ACHN (cell line): ENCODE measurements at regions not wholly inside any gene's neighbourhood (a gene's known extent, or its start where the extent isn't known, plus 50 kb on each side); places are given as distances from the start of the nearest gene placed in this dataset.
"Not testable (repeated sequence)": the region's sequence is repeated elsewhere in the genome, so short reads cannot be mapped to it uniquely, and the experiment has no call there.

Source experiments
- DNase-seq: peaks from one replicate; pipeline ENCODE4 v3.0.0-alpha.2; 2015
- in situ Hi-C: cut with HindIII; loops from 2 replicates; pipeline ENCODE4 v1.10.0; 2017; ENCODE audit warnings: low sequenced_read_pairs, low pct_ligation_motif_present, low pct_unique_long_range_greater_than_20kb

DNA sequence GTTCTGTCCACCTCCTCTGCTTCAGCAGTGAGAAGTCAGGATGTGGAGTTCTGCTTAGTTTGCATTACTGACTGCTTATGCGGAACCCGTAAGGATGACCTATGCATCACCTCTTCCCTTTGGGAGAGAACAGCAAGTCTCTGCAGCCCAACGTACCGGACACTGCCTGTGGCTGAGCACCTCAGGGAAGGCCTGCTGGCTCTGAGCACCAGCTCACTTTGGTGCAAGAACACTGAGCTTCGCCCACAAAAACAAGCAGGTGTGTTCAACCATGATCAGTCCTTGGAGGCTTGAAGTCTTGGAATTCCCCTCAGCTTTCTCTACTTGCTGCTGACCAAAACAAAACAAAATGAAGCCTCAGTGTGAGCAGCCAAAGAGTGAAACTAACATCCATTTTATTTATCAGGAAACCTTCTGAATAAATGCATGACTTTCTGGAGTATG lies 52.7 kb upstream of the NCK2 start:
- no peak for DNase-seq
- in situ Hi-C loops, result no loop called here

- DNase-seq, result no peak
- in situ Hi-C loops, result no loop called here
These were observed 54.1 kb upstream of the NCK2 start for GRCh38 chr2:105690566-105690965.

- in situ Hi-C loops, result no loop called here
These were observed 55.2 kb upstream of the NCK2 start for GRCh38 chr2:105689484-105689883.

DNA sequence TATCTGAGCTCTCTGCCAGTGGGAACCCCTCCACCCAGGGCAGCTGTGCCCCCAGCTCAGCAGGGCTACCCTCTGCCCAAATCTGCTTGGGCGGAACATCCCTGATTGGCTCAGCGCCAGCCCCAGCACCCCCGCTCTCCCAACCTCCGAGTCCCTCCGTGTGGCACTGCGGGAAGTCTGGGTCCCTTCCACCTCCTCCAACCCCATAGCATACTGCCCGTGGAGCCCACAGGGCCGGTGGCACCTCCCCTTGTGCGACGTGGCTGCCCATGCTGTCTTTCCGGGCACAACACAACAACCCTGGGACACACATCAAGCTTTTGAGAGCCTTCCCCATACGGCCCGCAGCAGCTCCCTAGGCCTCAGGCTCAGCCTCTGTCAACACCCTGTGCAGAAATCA lies 55.8 kb upstream of the NCK2 start:
- in situ Hi-C loops, result no loop called here
- no peak for DNase-seq

More at GRCh38 chr2:105689484-105689883, 55.2 kb upstream of the NCK2 start:
- DNase-seq, result no peak

GRCh38 chr2:105686588-105686987 lies 58.1 kb upstream of the NCK2 start:
- DNase-seq, result no peak
- in situ Hi-C loops, result no loop called here

- in situ Hi-C loops, result no loop called here
These were observed 61.7 kb upstream of the NCK2 start for GRCh38 chr2:105683011-105683492.

DNA sequence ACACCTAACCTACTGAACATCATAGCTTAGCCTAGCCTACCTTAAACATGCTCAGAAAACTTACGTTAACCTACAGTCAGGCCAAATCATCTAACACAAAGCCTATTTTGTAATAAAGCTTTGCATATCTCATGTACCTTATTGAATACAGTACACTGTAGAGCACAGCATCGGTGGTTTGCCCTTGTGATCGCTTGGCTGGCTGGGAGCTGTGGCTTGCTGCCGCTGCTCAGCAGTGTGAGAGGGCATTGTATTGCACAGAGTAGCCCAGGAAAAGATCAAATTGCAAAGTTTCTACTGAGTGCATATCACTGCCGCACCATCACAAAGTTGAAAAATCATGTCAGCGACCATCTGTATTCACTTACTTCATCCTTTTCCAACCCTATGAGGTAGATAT lies 62.3 kb upstream of the NCK2 start:
- DNase-seq, result no peak
- in situ Hi-C loops, result no loop called here

More at GRCh38 chr2:105683011-105683492, 61.7 kb upstream of the NCK2 start:
- DNase-seq, result no peak

DNA sequence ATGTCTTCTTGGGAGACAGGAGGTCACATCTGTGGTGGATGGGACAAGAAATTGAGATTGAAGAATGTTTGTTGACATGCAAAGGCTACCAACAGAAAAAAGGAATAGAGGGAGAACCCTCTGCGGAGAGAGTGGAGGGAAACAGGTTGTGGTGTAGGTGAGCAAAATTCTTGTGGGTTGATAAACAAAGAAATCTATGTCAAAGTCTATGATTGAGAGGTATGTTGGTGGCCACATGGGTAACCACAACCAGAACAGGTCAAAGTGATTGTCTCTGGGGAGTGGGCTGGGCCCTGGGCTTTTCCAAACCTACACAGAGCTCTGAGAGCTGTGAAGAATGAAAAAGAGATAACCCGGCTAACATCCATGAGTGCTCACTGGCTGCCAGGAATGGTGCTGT lies 62.8 kb upstream of the NCK2 start:
- in situ Hi-C loops, result no loop called here
- no peak for DNase-seq

DNA sequence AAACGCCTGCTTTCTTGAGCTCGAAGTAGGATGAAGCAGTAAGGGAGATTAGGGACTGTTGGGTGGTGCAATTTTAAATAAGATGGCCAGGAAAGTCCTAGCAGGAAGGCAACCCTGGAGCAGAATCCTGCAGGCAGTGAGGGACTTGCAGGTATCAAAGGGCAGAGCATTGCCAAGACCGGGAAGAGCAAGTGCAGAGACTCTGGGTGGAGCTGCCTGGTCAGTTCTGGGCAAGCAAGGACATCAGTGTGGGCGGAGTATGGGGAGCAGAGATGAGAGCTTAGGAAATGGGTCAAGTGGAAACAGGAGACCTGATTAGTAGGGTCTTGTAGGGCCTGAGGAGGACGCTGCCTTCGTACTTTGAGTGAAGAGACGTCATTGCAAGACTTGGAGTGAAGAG lies 64.4 kb upstream of the NCK2 start:
- in situ Hi-C loops, result no loop called here
- no peak for DNase-seq

- no peak for DNase-seq
- in situ Hi-C loops, result no loop called here
These were observed 66.4 kb upstream of the NCK2 start for GRCh38 chr2:105678346-105678745.

DNA sequence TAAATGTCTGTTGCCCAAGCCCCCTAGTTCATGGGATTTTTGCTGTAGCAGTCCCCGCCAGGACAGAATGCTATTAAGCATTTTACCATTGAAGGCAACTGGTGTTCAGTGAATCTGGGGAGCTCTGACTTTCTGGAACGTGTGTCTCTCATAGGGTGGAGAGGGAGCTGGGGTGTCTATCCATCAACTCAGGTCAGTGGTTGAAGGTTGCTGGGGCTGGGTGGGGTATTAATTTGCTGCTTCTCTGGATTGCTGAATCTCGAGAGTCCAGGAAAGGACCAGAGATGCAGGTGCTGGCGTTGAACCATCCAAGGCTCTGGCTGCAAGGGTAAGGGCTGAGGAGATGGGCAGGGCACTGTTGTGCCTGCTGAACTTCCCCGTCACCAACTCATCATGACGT lies 66.8 kb upstream of the NCK2 start:
- DNase-seq, result no peak
- in situ Hi-C loops, result no loop called here

DNA sequence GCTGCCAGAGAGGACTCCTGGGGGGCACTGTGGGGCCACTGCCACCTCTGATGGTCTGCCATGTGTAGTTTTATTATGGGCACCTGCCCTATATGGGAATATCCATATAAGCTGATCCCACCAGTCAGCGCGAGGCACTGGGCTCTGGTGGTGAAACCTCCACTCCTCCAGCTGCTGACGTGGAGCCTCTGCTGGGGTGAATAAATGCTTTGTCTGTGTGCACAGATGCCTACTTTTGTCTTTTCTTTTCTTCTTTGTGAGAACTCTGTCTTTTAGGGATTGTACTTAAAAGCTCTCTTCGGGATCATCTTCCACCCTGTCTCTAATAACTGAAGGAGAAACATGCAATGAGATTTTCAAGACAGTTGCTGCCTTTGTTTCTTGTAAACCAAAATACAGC lies 68.9 kb upstream of the NCK2 start:
- no peak for DNase-seq
- in situ Hi-C loops, result no loop called here

DNA sequence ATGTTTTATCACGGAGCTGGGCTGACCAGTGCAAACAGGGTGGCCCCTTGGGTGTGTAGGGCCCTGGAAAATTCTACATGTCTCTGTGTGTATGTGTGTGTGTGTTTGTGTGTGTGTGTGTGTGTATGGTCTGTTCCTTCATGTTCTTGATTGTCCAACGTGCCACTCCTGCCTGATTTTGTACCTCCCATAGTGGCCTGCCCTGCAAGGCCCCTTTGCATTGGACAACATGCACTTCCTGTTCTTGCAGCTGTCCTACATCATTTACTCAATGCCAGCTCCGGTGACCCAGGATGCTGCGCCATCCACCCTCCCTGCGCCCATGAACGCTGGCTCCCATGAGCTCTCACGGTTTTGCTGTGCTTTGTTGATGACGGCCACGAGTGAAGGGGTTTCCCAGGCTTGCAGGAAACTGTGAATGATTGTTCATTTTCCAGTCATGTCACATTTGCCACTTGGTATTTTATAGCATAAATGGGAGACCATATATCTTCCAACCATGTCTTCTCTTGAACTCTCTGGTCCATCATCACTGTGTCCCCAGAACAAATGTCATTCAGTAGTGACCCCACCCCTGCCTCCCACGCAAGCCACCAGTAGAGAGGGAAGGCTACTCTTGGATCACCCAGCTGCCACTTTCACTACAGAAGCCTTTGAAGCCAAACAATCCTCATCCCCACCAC lies 69.7 kb upstream of the NCK2 start:
- no peak for DNase-seq

DNA sequence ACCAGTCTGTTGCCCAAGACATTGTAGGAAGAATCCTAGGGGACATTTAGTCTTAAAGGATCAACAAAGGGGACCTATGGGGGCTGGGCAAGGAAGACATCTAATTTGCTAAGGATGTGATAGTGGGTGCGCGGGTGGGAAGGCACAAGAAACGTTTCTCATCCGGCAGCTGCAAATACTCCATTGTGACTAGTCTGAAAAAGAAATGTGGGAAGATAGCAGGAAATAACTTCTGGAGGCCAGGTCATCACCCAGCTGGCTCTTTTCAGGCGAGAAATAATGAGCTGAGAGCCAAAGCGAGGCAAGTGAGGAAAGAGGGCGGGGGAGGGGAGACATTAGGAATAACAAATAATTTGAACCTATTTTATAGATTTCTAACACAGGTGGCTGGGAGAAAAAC lies 70.3 kb upstream of the NCK2 start:
- in situ Hi-C loops, result no loop called here

More for the DNA sequence above, 69.7 kb upstream of the NCK2 start:
- in situ Hi-C loops, result no loop called here

GRCh38 chr2:105671156-105671555 lies 73.6 kb upstream of the NCK2 start:
- peak; percentile 10 for DNase-seq
- in situ Hi-C loops, result no loop called here

More for the DNA sequence above, 70.3 kb upstream of the NCK2 start:
- no peak for DNase-seq

DNA sequence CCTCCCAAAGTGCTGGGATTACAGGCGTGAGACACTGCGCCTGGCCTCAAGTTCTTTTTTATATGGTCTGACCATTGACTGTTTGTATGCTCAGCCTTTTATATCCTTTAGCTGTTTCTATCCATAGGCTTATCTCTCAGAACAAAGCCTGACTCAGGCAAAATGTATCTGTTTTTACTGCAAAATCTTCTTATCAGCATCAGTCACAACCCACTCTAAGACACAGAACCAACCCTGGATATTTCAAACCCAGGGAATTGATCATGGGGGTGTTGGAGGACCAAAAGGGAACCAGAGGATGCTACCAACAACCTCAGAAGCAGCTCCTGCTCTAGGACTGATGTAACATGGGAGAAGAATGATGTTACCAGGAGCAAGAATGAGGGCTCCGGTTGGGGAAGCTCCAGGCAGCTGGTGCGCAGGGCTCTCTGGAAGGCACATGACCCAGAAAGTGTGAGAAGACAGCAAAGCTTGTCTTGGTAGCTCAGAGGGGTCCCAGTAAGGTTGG lies 75.3 kb upstream of the NCK2 start:
- DNase-seq, result no peak
- in situ Hi-C loops, result no loop called here

GRCh38 chr2:105665480-105665879 lies 79.2 kb upstream of the NCK2 start:
- no peak for DNase-seq
- in situ Hi-C loops, result no loop called here

- in situ Hi-C loops, result no loop called here
- DNase-seq, result no peak
These were observed 84.2 kb upstream of the NCK2 start for GRCh38 chr2:105660489-105660888.

- DNase-seq, in situ Hi-C loops: not testable (repeated sequence)
These were observed 88.7 kb upstream of the NCK2 start for GRCh38 chr2:105655723-105656606.
